ENCODE measurements at regions not wholly inside any gene's neighbourhood (a gene's known extent, or its start where the extent isn't known, plus 50 kb on each side); places are given as distances from the start of the nearest gene placed in this dataset.

DNA sequence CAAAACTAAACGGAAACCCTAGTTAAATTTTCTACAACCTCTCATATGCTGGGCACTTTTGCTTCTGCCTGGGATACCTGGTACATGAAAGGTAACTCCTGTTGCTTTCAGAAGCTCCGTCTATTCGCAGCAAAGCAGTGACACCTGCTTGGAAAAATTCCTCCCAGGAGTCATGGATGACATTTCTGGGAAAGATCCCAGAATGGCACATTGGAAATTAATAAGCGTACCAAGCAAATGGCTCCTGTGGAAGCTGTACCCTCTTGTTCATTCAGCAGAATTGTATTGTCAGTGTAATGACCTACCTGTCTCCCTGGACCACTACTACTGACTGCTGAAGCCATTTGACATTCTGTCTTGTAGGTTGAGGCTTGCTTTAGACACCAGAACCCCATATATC lies 349.7 kb upstream of the NOCT start (continued):
- TF ChIP-seq, protein P1, sequence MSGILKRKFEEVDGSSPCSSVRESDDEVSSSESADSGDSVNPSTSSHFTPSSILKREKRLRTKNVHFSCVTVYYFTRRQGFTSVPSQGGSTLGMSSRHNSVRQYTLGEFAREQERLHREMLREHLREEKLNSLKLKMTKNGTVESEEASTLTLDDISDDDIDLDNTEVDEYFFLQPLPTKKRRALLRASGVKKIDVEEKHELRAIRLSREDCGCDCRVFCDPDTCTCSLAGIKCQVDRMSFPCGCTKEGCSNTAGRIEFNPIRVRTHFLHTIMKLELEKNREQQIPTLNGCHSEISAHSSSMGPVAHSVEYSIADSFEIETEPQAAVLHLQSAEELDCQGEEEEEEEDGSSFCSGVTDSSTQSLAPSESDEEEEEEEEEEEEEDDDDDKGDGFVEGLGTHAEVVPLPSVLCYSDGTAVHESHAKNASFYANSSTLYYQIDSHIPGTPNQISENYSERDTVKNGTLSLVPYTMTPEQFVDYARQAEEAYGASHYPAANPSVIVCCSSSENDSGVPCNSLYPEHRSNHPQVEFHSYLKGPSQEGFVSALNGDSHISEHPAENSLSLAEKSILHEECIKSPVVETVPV (CRISPR knock-in tag; IDR thresholded peaks at IDR 0.05) = no peak
- TF ChIP-seq ZFP30 (CRISPR knock-in tag; IDR thresholded peaks at IDR 0.05) = no peak
- TF ChIP-seq ZFP3 (CRISPR knock-in tag; IDR thresholded peaks at IDR 0.05) = no peak

DNA sequence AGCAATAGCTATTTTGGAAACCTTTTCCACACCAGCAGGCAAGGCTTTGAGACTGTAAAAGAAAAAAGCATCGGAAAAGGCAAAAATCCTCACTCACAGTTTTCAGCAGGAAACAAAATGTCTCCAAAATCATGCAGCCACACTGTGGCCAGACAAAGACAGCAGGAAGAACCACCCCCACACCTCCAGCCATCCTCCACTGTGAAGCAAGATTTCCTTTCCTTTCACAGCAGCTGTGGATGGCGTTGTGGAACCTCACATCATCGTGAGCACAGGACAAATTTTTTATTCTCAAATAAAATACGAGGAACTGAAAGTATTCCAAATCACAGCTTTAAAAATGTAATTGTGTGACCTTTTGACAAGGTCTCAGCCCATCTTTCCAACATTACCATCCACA lies 351.7 kb upstream of the NOCT start:
- no peak for ATAC-seq
- TF ChIP-seq ZFP30 (CRISPR knock-in tag; IDR thresholded peaks at IDR 0.05) = no peak
- TF ChIP-seq, protein P2, sequence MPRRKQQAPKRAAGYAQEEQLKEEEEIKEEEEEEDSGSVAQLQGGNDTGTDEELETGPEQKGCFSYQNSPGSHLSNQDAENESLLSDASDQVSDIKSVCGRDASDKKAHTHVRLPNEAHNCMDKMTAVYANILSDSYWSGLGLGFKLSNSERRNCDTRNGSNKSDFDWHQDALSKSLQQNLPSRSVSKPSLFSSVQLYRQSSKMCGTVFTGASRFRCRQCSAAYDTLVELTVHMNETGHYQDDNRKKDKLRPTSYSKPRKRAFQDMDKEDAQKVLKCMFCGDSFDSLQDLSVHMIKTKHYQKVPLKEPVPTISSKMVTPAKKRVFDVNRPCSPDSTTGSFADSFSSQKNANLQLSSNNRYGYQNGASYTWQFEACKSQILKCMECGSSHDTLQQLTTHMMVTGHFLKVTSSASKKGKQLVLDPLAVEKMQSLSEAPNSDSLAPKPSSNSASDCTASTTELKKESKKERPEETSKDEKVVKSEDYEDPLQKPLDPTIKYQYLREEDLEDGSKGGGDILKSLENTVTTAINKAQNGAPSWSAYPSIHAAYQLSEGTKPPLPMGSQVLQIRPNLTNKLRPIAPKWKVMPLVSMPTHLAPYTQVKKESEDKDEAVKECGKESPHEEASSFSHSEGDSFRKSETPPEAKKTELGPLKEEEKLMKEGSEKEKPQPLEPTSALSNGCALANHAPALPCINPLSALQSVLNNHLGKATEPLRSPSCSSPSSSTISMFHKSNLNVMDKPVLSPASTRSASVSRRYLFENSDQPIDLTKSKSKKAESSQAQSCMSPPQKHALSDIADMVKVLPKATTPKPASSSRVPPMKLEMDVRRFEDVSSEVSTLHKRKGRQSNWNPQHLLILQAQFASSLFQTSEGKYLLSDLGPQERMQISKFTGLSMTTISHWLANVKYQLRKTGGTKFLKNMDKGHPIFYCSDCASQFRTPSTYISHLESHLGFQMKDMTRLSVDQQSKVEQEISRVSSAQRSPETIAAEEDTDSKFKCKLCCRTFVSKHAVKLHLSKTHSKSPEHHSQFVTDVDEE (CRISPR knock-in tag; IDR thresholded peaks at IDR 0.05) = no peak

DNA sequence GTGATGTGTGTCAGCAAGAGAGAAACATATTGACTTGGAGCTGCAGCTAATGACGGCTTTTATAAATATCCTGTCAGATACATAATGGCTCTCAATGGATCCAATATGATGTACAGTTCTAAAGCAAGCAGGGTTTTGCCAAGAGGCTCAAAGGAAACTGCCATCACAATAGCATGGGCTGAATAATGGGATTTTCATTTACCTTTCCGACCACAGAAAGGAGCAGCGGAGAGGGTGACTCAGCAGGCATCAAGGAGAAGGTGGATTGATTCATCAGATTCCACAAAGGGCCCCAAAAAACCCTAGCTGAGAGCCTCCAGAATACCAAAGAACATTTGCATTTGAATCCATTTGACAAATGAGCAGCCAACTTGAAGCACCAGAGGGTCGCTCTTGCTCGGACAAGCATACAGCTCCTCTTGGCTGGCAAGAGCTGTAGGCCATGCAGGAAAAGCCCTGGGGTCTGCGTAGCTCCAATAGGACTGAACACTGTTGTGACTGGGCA lies 355.7 kb upstream of the NOCT start:
- no peak for ATAC-seq
- TF ChIP-seq ZNF565 (CRISPR knock-in tag; conservative IDR thresholded peaks at IDR 0.05; ENCODE audit: low read depth) = no peak
- TF ChIP-seq GLIS3 (CRISPR knock-in tag; IDR thresholded peaks at IDR 0.05) = no peak
- no peak for TF ChIP-seq OSR1 (CRISPR knock-in tag; IDR thresholded peaks at IDR 0.05)
- TF ChIP-seq, protein P3, sequence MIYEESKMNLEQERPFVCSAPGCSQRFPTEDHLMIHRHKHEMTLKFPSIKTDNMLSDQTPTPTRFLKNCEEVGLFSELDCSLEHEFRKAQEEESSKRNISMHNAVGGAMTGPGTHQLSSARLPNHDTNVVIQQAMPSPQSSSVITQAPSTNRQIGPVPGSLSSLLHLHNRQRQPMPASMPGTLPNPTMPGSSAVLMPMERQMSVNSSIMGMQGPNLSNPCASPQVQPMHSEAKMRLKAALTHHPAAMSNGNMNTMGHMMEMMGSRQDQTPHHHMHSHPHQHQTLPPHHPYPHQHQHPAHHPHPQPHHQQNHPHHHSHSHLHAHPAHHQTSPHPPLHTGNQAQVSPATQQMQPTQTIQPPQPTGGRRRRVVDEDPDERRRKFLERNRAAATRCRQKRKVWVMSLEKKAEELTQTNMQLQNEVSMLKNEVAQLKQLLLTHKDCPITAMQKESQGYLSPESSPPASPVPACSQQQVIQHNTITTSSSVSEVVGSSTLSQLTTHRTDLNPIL (CRISPR knock-in tag; IDR thresholded peaks at IDR 0.05; ENCODE audit: low read depth) = no peak
- TF ChIP-seq ZNF8 (CRISPR knock-in tag; IDR thresholded peaks at IDR 0.05) = no peak
- TF ChIP-seq CSDC2 (CRISPR knock-in tag; IDR thresholded peaks at IDR 0.05) = no peak
- TF ChIP-seq ZC3H10 (CRISPR knock-in tag; IDR thresholded peaks at IDR 0.05) = no peak
- TF ChIP-seq ESRRG (CRISPR knock-in tag; IDR thresholded peaks at IDR 0.05) = no peak
- no peak for TF ChIP-seq BACH2 (CRISPR knock-in tag; IDR thresholded peaks at IDR 0.05; ENCODE audit: borderline replicate concordance)
- TF ChIP-seq, protein P4, sequence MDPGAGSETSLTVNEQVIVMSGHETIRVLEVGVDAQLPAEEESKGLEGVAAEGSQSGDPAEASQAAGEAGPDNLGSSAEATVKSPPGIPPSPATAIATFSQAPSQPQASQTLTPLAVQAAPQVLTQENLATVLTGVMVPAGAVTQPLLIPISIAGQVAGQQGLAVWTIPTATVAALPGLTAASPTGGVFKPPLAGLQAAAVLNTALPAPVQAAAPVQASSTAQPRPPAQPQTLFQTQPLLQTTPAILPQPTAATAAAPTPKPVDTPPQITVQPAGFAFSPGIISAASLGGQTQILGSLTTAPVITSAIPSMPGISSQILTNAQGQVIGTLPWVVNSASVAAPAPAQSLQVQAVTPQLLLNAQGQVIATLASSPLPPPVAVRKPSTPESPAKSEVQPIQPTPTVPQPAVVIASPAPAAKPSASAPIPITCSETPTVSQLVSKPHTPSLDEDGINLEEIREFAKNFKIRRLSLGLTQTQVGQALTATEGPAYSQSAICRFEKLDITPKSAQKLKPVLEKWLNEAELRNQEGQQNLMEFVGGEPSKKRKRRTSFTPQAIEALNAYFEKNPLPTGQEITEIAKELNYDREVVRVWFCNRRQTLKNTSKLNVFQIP (CRISPR knock-in tag; IDR thresholded peaks at IDR 0.05; ENCODE audit: borderline replicate concordance, low read depth) = no peak
- no peak for TF ChIP-seq ZNF70 (CRISPR knock-in tag; IDR thresholded peaks at IDR 0.05)
- no peak for TF ChIP-seq TOX (CRISPR knock-in tag; IDR thresholded peaks at IDR 0.05; ENCODE audit: borderline replicate concordance)

DNA sequence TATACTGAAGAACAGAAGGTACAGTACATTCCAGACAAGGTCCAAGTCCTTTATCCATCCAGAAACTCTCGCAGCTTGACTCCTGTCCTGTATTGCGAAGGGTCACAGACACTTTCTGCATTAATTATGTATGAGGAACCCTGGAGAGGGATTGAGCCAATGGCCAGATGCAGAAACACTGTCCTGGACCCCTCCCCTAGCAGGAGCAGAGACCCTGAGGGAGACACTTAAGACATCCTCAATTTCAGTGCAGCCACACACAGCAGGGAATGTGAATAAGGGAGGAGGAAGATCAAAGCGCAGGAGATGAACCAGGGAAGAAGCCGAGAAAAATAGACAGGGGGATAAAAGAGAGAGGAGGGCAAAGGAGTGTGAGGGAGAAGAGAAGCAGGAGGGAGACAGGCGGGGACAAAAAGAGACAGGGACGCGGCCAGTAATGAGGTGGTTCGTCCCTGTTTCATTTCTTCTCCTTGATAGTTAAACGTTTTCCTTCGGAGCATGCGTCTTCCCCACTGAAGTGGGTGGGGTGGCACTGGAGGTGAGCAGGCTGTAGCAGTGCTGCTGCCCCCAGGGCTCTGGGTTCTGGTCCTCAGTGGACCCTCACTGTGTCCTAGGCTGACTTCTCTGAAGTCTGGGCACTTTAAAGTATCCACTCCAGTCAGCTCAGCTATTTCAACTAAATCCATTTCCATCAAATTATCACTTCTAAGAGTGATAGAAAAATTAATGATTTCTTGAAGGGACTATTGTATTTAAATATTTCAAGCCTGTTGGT lies 356.4 kb upstream of the NOCT start:
- no peak for TF ChIP-seq ZNF70 (CRISPR knock-in tag; IDR thresholded peaks at IDR 0.05)
- no peak for TF ChIP-seq GLIS3 (CRISPR knock-in tag; IDR thresholded peaks at IDR 0.05)
- TF ChIP-seq, protein P1 (CRISPR knock-in tag; IDR thresholded peaks at IDR 0.05) = no peak
- TF ChIP-seq ZFP3 (CRISPR knock-in tag; IDR thresholded peaks at IDR 0.05) = no peak
- no peak for TF ChIP-seq OSR1 (CRISPR knock-in tag; IDR thresholded peaks at IDR 0.05)
- TF ChIP-seq BACH2 (CRISPR knock-in tag; IDR thresholded peaks at IDR 0.05; ENCODE audit: borderline replicate concordance) = no peak
- TF ChIP-seq ISL1 (CRISPR knock-in tag; IDR thresholded peaks at IDR 0.05) = no peak
- TF ChIP-seq, protein P5, sequence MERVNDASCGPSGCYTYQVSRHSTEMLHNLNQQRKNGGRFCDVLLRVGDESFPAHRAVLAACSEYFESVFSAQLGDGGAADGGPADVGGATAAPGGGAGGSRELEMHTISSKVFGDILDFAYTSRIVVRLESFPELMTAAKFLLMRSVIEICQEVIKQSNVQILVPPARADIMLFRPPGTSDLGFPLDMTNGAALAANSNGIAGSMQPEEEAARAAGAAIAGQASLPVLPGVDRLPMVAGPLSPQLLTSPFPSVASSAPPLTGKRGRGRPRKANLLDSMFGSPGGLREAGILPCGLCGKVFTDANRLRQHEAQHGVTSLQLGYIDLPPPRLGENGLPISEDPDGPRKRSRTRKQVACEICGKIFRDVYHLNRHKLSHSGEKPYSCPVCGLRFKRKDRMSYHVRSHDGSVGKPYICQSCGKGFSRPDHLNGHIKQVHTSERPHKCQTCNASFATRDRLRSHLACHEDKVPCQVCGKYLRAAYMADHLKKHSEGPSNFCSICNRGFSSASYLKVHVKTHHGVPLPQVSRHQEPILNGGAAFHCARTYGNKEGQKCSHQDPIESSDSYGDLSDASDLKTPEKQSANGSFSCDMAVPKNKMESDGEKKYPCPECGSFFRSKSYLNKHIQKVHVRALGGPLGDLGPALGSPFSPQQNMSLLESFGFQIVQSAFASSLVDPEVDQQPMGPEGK (CRISPR knock-in tag; IDR thresholded peaks at IDR 0.05; ENCODE audit: borderline replicate concordance) = no peak
- ATAC-seq = no peak

Data from SK-N-SH treated with all-trans-retinoic acid at 6 μM for 48 hours (cell line).